ENCODE measurements at regions not wholly inside any gene's neighbourhood (a gene's known extent, or its start where the extent isn't known, plus 50 kb on each side); places are given as distances from the start of the nearest gene placed in this dataset.

GRCh38 chr4:124505211-124505610 lies 207.3 kb downstream of the ANKRD50 start:
- DNase-seq = no peak
- no peaks in the 10 kb centered on the region for H3K9me3 Mint-ChIP-seq (ENCODE audit: unreplicated experiment)
- no peaks in the 10 kb centered on the region for H3K36me3 Mint-ChIP-seq (ENCODE audit: unreplicated experiment)
- TF ChIP-seq CTCF (IDR thresholded peaks at IDR 0.05; ENCODE audit: partially characterized antibody, unreplicated experiment) = no peak
- no peak overlapping the region for H3K4me3 Mint-ChIP-seq (ENCODE audit: unreplicated experiment)
- H3K4me1 Mint-ChIP-seq (ENCODE audit: low read depth, unreplicated experiment) = peaks cover 4% of the 10 kb centered on the region
- no peaks in the 10 kb centered on the region for H3K27me3 Mint-ChIP-seq (ENCODE audit: unreplicated experiment)
- H3K27ac Mint-ChIP-seq (ENCODE audit: unreplicated experiment) = no peak overlapping the region

GRCh38 chr4:124509151-124509550 lies 203.4 kb downstream of the ANKRD50 start:
- Mint-ChIP-seq H3K4me1 (ENCODE audit: low read depth, unreplicated experiment) (no peaks in the 10 kb centered on the region), H3K36me3 (ENCODE audit: unreplicated experiment) (no peaks in the 10 kb centered on the region), H3K9me3 (ENCODE audit: unreplicated experiment) (peaks cover 2% of the 10 kb centered on the region), H3K27ac (ENCODE audit: unreplicated experiment) (no peak overlapping the region), H3K4me3 (ENCODE audit: unreplicated experiment) (no peak overlapping the region), H3K27me3 (ENCODE audit: unreplicated experiment) (no peaks in the 10 kb centered on the region)
- no peak for DNase-seq
- no peak for TF ChIP-seq CTCF (IDR thresholded peaks at IDR 0.05; ENCODE audit: partially characterized antibody, unreplicated experiment)

- TF ChIP-seq CTCF (IDR thresholded peaks at IDR 0.05; ENCODE audit: partially characterized antibody, unreplicated experiment) = no peak
- H3K27ac Mint-ChIP-seq (ENCODE audit: unreplicated experiment) = no peak overlapping the region
- peaks cover 2% of the 10 kb centered on the region for H3K9me3 Mint-ChIP-seq (ENCODE audit: unreplicated experiment)
- no peaks in the 10 kb centered on the region for H3K27me3 Mint-ChIP-seq (ENCODE audit: unreplicated experiment)
- H3K4me1 Mint-ChIP-seq (ENCODE audit: low read depth, unreplicated experiment) = no peaks in the 10 kb centered on the region
- DNase-seq = no peak
- no peaks in the 10 kb centered on the region for H3K36me3 Mint-ChIP-seq (ENCODE audit: unreplicated experiment)
- H3K4me3 Mint-ChIP-seq (ENCODE audit: unreplicated experiment) = no peak overlapping the region
Observed at GRCh38 chr4:124514588-124514987, 197.9 kb downstream of the ANKRD50 start.

GRCh38 chr4:124515591-124515990 lies 196.9 kb downstream of the ANKRD50 start:
- H3K27me3 Mint-ChIP-seq (ENCODE audit: unreplicated experiment) = no peaks in the 10 kb centered on the region
- no peaks in the 10 kb centered on the region for H3K36me3 Mint-ChIP-seq (ENCODE audit: unreplicated experiment)
- no peak for TF ChIP-seq CTCF (IDR thresholded peaks at IDR 0.05; ENCODE audit: partially characterized antibody, unreplicated experiment)
- DNase-seq = no peak
- peaks cover 2% of the 10 kb centered on the region for H3K9me3 Mint-ChIP-seq (ENCODE audit: unreplicated experiment)
- H3K4me1 Mint-ChIP-seq (ENCODE audit: low read depth, unreplicated experiment) = no peaks in the 10 kb centered on the region
- no peak overlapping the region for H3K4me3 Mint-ChIP-seq (ENCODE audit: unreplicated experiment)
- H3K27ac Mint-ChIP-seq (ENCODE audit: unreplicated experiment) = no peak overlapping the region

- Mint-ChIP-seq H3K9me3 (ENCODE audit: unreplicated experiment) (no peaks in the 10 kb centered on the region), H3K27me3 (ENCODE audit: unreplicated experiment) (no peaks in the 10 kb centered on the region), H3K4me1 (ENCODE audit: low read depth, unreplicated experiment) (no peaks in the 10 kb centered on the region), H3K36me3 (ENCODE audit: unreplicated experiment) (no peaks in the 10 kb centered on the region), H3K27ac (ENCODE audit: unreplicated experiment) (no peak overlapping the region), H3K4me3 (ENCODE audit: unreplicated experiment) (no peak overlapping the region)
- TF ChIP-seq CTCF (IDR thresholded peaks at IDR 0.05; ENCODE audit: partially characterized antibody, unreplicated experiment) = no peak
- DNase-seq = no peak
Observed at GRCh38 chr4:124519196-124519595, 193.3 kb downstream of the ANKRD50 start.

Measured in glutamatergic neuron (in vitro differentiated cells).